Neural cell (in vitro differentiated cells): ENCODE measurements at regions not wholly inside any gene's neighbourhood (a gene's known extent, or its start where the extent isn't known, plus 50 kb on each side); places are given as distances from the start of the nearest gene placed in this dataset.

Source experiments
- EP300 ChIP-seq: fragments of 450-650 bp; conservative IDR thresholded peaks from 2 replicates; pipeline ENCODE4 v1.6.1; 2014; ENCODE audit warnings: antibody characterized with exemption, mild to moderate bottlenecking, moderate library complexity; ENCODE audit not compliant: poor library complexity, severe bottlenecking
- POLR2AphosphoS5 ChIP-seq: IDR thresholded peaks from 2 replicates; pipeline ENCODE4 v1.6.1; 2012

DNA sequence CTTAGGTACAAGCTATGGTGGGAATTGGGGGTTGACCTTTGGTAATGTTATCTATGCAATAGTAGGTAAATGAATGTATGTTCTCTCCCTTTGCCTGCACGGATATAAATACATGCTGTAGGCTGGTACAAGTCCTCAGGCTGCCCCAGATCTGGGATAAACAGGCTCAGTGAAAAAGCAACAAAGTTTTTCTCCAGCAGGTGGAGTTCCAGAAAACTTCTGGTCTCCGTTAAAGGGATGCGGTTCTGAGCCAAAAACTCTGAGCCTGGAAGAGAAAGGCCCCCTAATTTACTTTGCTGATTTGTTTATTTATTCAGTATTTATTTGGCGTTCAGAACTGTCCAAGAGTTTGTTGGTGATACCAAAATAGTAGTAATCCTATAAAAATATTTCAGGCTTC, 204.7 kb downstream of the ADRA2A start:
- TF ChIP-seq POLR2AphosphoS5 (no peak), EP300 (no peak)
